ENCODE measurements at regions not wholly inside any gene's neighbourhood (a gene's known extent, or its start where the extent isn't known, plus 50 kb on each side); places are given as distances from the start of the nearest gene placed in this dataset.

DNA sequence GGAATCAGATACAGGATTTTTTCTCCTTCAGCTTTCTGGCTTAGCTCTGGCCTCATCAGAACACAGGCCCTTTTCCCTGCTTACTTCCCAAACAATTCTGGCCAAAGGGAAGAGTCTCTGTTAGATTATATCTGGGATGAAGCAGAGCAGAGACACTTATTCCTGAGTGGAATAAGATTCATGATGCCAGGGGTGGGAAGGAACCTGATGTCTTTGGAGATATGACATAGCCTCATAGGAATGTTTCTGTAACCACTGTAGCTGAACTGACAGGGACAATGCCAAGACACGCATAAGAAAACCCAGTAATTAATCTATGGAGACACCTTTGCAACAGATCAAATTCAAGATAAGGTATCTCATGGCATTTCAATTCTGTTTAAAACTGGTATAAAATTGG is 177.1 kb upstream of the RAG2 start:
- Histone ChIP-seq H3K4me3 (no peak overlapping the region), H3K27me3 (ENCODE audit: insufficient read depth in 3 of 3, low read length in 2 of 3) (peaks cover 0 to 3% (median 0%) of the 10 kb centered on the region in 3 donors), H3K4me1 (no peaks in the 10 kb centered on the region), H3K27ac (no peak overlapping the region), H3K36me3 (ENCODE audit: insufficient read depth in 1 of 2, low read depth in 1 of 2) (no peaks in the 10 kb centered on the region), H3K9me3 (no peaks in the 10 kb centered on the region)
- no peak for ATAC-seq
- DNase-seq = no peak
- WGBS, 3 donors = 61 to 71% (median 68%) methylated on average over 1 of the region's 1 CpG
- intact Hi-C loops (cut with DNase I) = no loop called here
- no peak for TF ChIP-seq CTCF (IDR thresholded peaks at IDR 0.05)

DNA sequence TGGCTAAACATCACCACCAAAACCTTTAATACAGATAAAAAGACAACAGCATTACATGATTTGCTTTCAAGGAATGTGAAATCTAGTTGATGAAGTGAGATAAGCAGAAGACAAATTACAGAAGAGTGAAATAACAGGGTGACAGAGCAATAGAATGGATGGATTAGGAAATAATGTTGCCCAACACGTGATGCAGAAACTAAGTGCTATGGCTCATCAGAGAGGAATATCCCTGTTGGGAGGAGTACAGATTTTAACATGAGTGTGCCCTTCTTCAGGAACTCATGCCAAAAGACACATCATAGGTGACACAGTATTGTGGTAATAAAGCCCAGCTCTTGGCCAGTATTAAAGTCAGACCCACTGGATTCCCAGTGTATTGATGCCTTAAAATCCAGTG is 176.6 kb upstream of the RAG2 start:
- H3K27ac ChIP-seq = no peak overlapping the region
- no peak overlapping the region for H3K4me3 ChIP-seq
- intact Hi-C loops (cut with DNase I) = no loop called here
- TF ChIP-seq CTCF (IDR thresholded peaks at IDR 0.05) = no peak
- ATAC-seq = peak in 2 of 4 donors; percentile 37 to 48
- WGBS, 3 donors = 27 to 39% (median 31%) methylated on average over 1 of the region's 1 CpG
- peaks cover 0 to 3% (median 0%) of the 10 kb centered on the region in 3 donors for H3K27me3 ChIP-seq (ENCODE audit: insufficient read depth in 3 of 3, low read length in 2 of 3)
- no peaks in the 10 kb centered on the region for H3K9me3 ChIP-seq
- no peaks in the 10 kb centered on the region for H3K36me3 ChIP-seq (ENCODE audit: insufficient read depth in 1 of 2, low read depth in 1 of 2)
- DNase-seq = no peak
- no peaks in the 10 kb centered on the region for H3K4me1 ChIP-seq

DNA sequence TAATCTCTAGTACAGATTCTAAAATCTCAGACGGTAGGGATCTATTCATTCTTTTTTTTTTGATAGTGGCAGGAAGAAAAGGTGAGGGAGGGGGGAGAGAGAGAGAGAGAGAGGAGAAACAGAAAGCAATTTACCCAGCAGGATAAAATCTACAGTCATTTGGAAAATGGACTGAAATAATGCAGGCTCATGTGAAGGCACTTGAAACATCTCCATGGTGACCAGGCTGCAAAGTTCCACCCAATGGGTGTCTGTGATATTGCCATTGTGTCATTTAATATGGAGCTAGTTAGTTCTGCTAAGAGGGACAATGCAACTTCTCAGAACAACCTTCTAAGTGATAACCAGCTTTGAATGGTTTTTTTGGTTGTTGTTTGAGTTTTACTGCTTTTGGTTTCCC is 165.2 kb upstream of the RAG2 start:
- 22 to 54% (median 32%) methylated on average over 1 of the region's 1 CpG for WGBS, 3 donors
- intact Hi-C loops (cut with DNase I) = no loop called here
- no peak overlapping the region for H3K4me3 ChIP-seq
- no peaks in the 10 kb centered on the region for H3K4me1 ChIP-seq
- no peak for TF ChIP-seq CTCF (IDR thresholded peaks at IDR 0.05)
- ATAC-seq (no peak), DNase-seq (no peak)
- no peak overlapping the region for H3K27ac ChIP-seq
- H3K27me3 ChIP-seq (ENCODE audit: insufficient read depth in 3 of 3, low read length in 2 of 3) = no peaks in the 10 kb centered on the region
- H3K9me3 ChIP-seq = no peaks in the 10 kb centered on the region
- no peaks in the 10 kb centered on the region for H3K36me3 ChIP-seq (ENCODE audit: insufficient read depth in 1 of 2, low read depth in 1 of 2)

DNA sequence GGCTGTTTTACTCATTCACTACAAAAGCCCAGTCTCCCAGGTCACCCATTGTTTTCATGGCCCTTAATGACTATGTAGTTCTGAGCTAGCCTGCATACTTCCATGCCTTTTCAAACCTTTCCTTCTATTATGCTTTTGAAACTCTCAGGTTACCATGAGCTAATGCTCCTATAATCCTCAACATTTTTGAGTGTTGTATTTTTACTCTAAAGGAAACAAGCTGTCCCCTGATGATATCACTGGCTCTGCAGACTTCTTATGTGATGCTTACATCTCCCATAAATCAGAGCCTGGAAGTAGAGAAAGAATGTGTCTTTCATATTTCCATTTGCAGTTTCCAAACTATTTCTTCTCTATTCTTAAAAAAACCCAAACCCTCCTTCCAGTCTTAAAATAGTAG is 159.0 kb upstream of the RAG2 start:
- Histone ChIP-seq H3K4me3 (no peak overlapping the region), H3K27ac (no peak overlapping the region), H3K4me1 (no peaks in the 10 kb centered on the region), H3K9me3 (no peaks in the 10 kb centered on the region), H3K36me3 (ENCODE audit: insufficient read depth in 1 of 2, low read depth in 1 of 2) (no peaks in the 10 kb centered on the region), H3K27me3 (ENCODE audit: insufficient read depth in 3 of 3, low read length in 2 of 3) (no peaks in the 10 kb centered on the region)
- no peak for TF ChIP-seq CTCF (IDR thresholded peaks at IDR 0.05)
- ATAC-seq (no peak), DNase-seq (no peak)
- intact Hi-C loops (cut with DNase I) = no loop called here

GRCh38 chr11:36753960-36754359 is 155.9 kb upstream of the RAG2 start:
- WGBS, 3 donors = 85 to 88% (median 87%) methylated on average over 6 of the region's 6 CpGs
- intact Hi-C loops (cut with DNase I) = no loop called here

More at GRCh38 chr11:36753960-36754359, 155.9 kb upstream of the RAG2 start:
- H3K4me3 ChIP-seq = no peak overlapping the region
- H3K4me1 ChIP-seq = no peaks in the 10 kb centered on the region
- H3K36me3 ChIP-seq (ENCODE audit: insufficient read depth in 1 of 2, low read depth in 1 of 2) = no peaks in the 10 kb centered on the region
- H3K9me3 ChIP-seq = no peaks in the 10 kb centered on the region
- TF ChIP-seq CTCF (IDR thresholded peaks at IDR 0.05) = no peak
- ATAC-seq = no peak
- no peak for DNase-seq
- no peak overlapping the region for H3K27ac ChIP-seq
- H3K27me3 ChIP-seq (ENCODE audit: insufficient read depth in 3 of 3, low read length in 2 of 3) = no peaks in the 10 kb centered on the region

Data from psoas muscle (tissue), 7 donors.